Activated naive CD8-positive, alpha-beta T cell treated with anti-CD3 and anti-CD28 coated beads, Interleukin-2, amount 10 ng/mL, durations not matched to agents 7 days and 5 days (primary cell): ENCODE measurements at regions not wholly inside any gene's neighbourhood (a gene's known extent, or its start where the extent isn't known, plus 50 kb on each side); places are given as distances from the start of the nearest gene placed in this dataset.
"Not testable (repeated sequence)": the region's sequence is repeated elsewhere in the genome, so short reads cannot be mapped to it uniquely, and the experiment has no call there.

Source experiments
- ATAC-seq: fragments of 150-1000 bp; cut with Tn5 transposase; one replicate; pipeline ENCODE4 v1.10.0; 2021; ENCODE audit warnings: low read depth, moderate library complexity
- POLR2A ChIA-PET: fragments of 350-600 bp; sonication (Branson Sonifier 250); formaldehyde crosslinking; loops from one replicate; lab custom pipeline; 2021; ENCODE audit warnings: antibody characterized with exemption; lab: Charles Lee
- DNase-seq: peaks from one replicate; pipeline ENCODE4 v3.0.0; 2021
- H3K27ac Mint-ChIP-seq: one replicate; pipeline ENCODE4 v1.8.0; 2022; ENCODE audit warnings: mild to moderate bottlenecking, mixed read lengths
- H3K27me3 Mint-ChIP-seq: one replicate; pipeline ENCODE4 v1.8.0; 2022; ENCODE audit warnings: mild to moderate bottlenecking, moderate library complexity, mixed read lengths
- H3K36me3 Mint-ChIP-seq: one replicate; pipeline ENCODE4 v1.8.0; 2021; ENCODE audit warnings: mild to moderate bottlenecking, mixed read lengths
- H3K4me1 Mint-ChIP-seq: one replicate; pipeline ENCODE4 v1.8.0; 2021; ENCODE audit warnings: mixed read lengths
- H3K4me3 Mint-ChIP-seq: one replicate; pipeline ENCODE4 v1.8.0; 2022; ENCODE audit warnings: mild to moderate bottlenecking, moderate library complexity, mixed read lengths
- H3K9me3 Mint-ChIP-seq: one replicate; pipeline ENCODE4 v1.8.0; 2021; ENCODE audit warnings: mixed read lengths

DNA sequence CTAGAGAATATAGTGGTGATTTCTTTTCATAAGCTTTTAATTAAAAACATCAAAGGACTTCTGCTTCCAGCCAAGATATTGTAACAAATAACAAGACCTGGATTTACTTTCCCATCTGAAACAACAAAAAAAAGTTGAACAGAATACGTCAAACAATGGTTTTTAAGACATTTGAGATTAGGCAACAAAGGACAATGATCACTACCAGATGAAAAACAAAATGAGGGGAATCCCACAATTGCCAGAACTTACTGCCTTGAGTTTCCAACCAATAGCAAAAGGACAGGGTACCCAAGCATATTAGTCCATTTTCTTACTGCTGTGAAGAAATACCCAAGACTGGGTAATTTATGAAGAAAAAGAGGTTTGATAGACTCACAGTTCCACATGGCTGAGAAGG lies 341.4 kb upstream of the INTU start:
- ATAC-seq (no peak), DNase-seq (no peak)
- no peak overlapping the region for H3K4me3 Mint-ChIP-seq
- no peaks in the 10 kb centered on the region for H3K36me3 Mint-ChIP-seq
- no peaks in the 10 kb centered on the region for H3K4me1 Mint-ChIP-seq
- peaks cover 4% of the 10 kb centered on the region for H3K9me3 Mint-ChIP-seq
- no peak overlapping the region for H3K27ac Mint-ChIP-seq
- POLR2A ChIA-PET = no interaction called here
- no peaks in the 10 kb centered on the region for H3K27me3 Mint-ChIP-seq

DNA sequence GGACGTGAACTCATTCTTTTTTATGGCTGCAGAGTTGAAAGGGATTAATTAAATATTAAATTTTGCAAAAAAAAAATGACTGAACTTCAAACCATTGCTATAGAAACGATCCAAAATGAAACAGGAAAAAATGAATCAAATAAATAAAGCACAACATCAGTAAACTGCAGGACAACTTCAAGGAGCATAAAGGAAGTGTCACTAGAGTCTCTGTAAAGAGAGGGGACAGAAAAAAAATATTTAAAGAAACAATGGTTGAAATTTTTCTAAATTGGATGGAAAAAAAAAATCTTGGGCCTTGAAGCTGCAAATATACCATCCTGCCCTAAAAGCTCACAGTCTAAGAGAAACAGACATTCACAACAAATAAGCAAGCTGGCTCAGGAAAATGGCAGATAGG lies 339.3 kb upstream of the INTU start:
- POLR2A ChIA-PET = no interaction called here
- ATAC-seq (no peak), DNase-seq (no peak)
- Mint-ChIP-seq H3K9me3 (peaks cover 11% of the 10 kb centered on the region), H3K4me1 (no peaks in the 10 kb centered on the region), H3K27me3 (no peaks in the 10 kb centered on the region), H3K36me3 (no peaks in the 10 kb centered on the region), H3K4me3 (no peak overlapping the region), H3K27ac (no peak overlapping the region)

DNA sequence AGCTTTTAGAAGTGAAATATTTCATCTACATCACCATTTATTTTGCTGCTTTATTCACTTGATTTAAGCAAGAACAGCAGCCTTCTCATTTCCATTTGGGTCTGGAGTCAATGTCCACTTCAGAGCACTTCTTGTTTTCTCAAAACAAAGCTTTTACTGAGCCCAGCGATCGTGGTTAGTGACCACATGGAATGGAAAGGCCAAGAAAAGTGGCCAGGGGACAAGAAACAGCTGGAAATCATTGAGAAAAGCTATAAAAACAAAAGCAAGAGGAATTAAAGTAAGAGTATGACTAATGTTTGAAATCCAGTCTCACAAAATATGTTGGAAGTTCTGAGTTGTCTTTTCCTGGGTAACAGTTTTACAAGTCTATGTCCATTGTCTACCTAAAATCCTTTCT lies 328.4 kb upstream of the INTU start:
- Mint-ChIP-seq H3K27ac (no peak overlapping the region), H3K9me3 (peaks cover 4% of the 10 kb centered on the region), H3K36me3 (no peaks in the 10 kb centered on the region), H3K4me3 (no peak overlapping the region), H3K4me1 (no peaks in the 10 kb centered on the region), H3K27me3 (no peaks in the 10 kb centered on the region)
- POLR2A ChIA-PET = no interaction called here
- DNase-seq (no peak), ATAC-seq (no peak)

DNA sequence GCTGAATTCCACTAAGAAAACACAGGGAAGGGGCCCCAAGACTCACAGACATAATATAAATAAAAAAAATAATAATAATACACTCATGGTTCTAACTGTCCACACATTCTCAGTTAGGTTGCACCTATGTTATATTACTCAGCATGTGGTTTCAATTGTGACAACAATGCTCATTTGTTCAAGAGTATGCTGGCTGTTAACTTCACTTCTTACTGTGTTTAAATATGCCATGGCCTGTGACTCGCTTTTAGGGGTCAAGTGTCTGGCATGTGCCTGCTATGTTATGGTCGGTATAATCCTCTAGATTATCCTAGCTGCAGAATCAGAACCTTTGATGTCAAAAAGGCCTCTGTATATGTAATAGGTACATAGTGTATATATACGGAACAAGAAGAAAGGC lies 324.8 kb upstream of the INTU start:
- Mint-ChIP-seq H3K36me3 (no peaks in the 10 kb centered on the region), H3K4me3 (no peak overlapping the region), H3K4me1 (no peaks in the 10 kb centered on the region), H3K27me3 (no peaks in the 10 kb centered on the region), H3K9me3 (peaks cover 11% of the 10 kb centered on the region), H3K27ac (no peak overlapping the region)
- DNase-seq (no peak), ATAC-seq (no peak)
- POLR2A ChIA-PET = no interaction called here

DNA sequence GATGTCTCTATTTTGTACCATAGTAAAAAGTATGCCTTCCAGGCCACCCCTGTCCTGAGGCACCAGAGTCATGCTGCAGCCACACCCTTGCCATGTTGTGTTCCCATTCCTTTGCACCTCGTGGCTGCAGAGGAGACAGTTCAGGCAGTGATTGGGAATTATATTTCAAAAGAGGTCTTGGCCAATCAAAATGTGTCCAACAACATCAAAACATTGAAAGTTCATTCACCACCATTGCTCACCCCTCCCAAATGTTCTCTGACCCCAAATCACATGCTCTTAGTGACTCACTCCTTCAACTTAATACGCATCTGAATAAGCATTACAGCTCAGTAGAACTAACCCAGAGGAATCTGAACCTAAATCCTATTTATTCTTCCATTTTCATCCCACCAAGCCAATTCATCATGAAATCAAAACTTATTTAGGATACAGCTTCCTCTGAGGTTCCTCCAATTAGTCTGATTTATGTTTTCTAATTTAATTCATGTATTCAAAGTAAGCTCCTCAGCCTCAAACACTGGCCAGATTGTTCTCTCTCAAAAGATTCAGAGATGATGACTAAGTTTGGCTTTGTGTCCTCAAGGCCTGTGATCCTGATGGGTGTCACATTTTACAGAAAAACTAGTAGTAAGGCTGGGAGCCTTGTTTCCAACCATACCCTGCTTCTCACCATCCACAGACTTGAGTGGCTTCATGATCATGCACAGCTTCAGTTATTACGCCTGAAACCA lies 323.2 kb upstream of the INTU start:
- no peaks in the 10 kb centered on the region for H3K36me3 Mint-ChIP-seq
- H3K9me3 Mint-ChIP-seq = peaks cover 18% of the 10 kb centered on the region
- ATAC-seq = no peak
- POLR2A ChIA-PET = no interaction called here
- H3K4me1 Mint-ChIP-seq = no peaks in the 10 kb centered on the region
- H3K27me3 Mint-ChIP-seq = no peaks in the 10 kb centered on the region
- no peak overlapping the region for H3K4me3 Mint-ChIP-seq
- H3K27ac Mint-ChIP-seq = no peak overlapping the region
- no peak for DNase-seq

DNA sequence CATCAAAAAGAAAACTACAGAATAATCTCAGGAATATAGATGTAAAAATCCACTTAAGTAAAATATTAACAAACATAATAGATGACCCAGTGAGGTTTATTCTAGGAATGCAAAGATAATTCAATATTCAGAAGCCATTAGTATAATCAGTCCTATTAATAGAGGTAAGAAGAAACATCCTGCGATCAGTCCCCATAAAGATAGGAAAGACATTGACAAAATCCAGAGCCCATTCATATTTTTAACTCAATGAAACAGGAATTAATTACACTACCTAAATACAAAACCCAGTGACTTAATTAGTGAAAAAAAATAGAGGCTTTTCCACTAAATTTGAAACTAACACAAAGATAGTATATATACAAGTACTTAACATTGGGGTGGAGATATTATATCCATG lies 321.4 kb upstream of the INTU start:
- POLR2A ChIA-PET = no interaction called here
- H3K27ac Mint-ChIP-seq = no peak overlapping the region
- no peaks in the 10 kb centered on the region for H3K27me3 Mint-ChIP-seq
- DNase-seq = no peak
- no peak for ATAC-seq
- no peaks in the 10 kb centered on the region for H3K4me1 Mint-ChIP-seq
- no peaks in the 10 kb centered on the region for H3K36me3 Mint-ChIP-seq
- peaks cover 19% of the 10 kb centered on the region for H3K9me3 Mint-ChIP-seq
- H3K4me3 Mint-ChIP-seq = no peak overlapping the region

DNA sequence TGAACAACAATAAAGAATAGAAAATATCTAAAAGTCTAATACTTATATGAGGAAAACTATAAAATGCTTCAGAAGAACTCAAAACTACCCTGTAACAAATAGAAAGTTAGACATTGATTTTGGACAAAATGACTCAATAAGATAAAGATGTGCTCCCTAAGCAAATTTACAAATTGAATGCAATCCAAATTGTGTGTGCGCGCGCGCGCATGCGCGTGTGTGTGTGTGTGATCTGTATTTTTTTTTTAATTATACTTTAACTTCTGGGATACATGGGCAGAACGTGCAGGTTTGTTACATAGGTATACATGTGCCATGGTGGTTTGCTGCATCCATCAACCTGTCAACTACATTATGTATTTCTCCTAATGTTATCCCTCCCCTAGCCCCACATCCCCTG lies 320.8 kb upstream of the INTU start:
- Mint-ChIP-seq H3K4me1 (no peaks in the 10 kb centered on the region), H3K27ac (no peak overlapping the region), H3K27me3 (no peaks in the 10 kb centered on the region), H3K4me3 (no peak overlapping the region), H3K9me3 (peaks cover 17% of the 10 kb centered on the region), H3K36me3 (no peaks in the 10 kb centered on the region)
- no peak for ATAC-seq
- DNase-seq = no peak
- POLR2A ChIA-PET = no interaction called here

DNA sequence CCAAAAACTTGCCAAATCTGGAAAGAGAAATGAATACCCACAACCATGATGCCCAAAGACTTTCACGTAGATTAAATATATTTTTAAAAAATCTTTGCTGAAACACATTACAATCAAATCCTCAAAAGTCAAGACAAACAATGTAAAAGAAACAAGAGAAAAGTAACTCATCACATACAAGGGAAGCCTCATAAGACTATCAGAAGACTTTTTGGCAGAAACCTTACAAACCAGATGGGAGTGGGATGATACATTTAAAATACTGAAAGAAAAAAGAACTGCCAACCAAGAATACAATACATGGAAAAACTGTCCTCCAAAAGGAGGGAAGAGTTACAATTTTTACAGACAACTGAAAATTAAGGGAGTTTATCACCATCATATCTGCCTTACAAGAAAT lies 319.0 kb upstream of the INTU start:
- Mint-ChIP-seq H3K9me3 (peaks cover 17% of the 10 kb centered on the region), H3K36me3 (no peaks in the 10 kb centered on the region), H3K27me3 (no peaks in the 10 kb centered on the region), H3K27ac (no peak overlapping the region), H3K4me1 (no peaks in the 10 kb centered on the region), H3K4me3 (no peak overlapping the region)
- POLR2A ChIA-PET = no interaction called here
- no peak for DNase-seq
- no peak for ATAC-seq

DNA sequence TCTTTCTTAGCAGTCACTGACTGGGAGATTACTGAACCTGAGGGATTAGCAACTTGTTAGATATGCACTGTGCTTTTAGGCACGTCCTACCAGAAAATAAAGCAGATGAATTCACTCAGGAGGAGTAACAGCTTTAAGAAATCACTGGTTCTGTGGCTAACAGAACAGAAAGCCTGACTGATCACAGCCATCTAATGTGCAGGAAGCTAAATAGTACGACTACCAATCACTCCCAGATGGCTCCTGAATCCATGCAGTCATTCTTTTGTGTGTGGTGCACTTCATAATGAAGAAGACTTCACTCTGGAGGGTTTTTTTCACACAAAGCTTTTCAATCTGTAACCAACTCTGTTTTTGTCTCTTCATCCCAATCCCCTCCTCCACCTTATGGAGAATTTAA lies 305.3 kb upstream of the INTU start:
- peaks cover 5% of the 10 kb centered on the region for H3K9me3 Mint-ChIP-seq
- no peak for ATAC-seq
- no peak overlapping the region for H3K27ac Mint-ChIP-seq
- no peaks in the 10 kb centered on the region for H3K36me3 Mint-ChIP-seq
- POLR2A ChIA-PET = no interaction called here
- DNase-seq = no peak
- no peak overlapping the region for H3K4me3 Mint-ChIP-seq
- no peaks in the 10 kb centered on the region for H3K27me3 Mint-ChIP-seq
- no peaks in the 10 kb centered on the region for H3K4me1 Mint-ChIP-seq

DNA sequence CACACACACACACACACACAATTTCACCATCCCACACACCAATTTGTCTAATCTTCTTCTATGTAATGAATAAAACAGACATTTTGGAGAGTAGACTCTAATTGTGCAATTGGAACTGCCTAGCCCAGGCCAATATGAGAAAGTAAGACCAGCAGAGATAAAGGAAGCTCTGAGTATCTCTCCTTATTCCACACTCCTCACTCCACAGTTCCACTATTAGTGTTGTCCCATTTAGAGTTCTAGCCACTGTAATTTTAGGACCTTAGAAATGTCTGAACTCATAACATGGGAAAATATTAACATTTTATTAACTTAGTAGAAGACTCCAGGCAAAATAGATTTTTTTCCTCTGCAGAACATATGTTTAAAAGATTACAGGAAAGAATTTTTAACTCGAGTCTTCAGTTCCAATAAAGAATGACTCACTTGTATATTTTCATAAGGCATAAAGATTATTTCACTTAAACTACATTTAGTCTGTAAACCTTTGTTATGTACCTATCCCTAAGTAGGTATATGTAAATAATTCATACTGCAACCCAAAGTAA lies 297.6 kb upstream of the INTU start:
- DNase-seq = no peak
- Mint-ChIP-seq H3K4me1 (no peaks in the 10 kb centered on the region), H3K27me3 (no peaks in the 10 kb centered on the region), H3K27ac (no peak overlapping the region), H3K36me3 (no peaks in the 10 kb centered on the region), H3K4me3 (no peak overlapping the region), H3K9me3 (no peaks in the 10 kb centered on the region)
- POLR2A ChIA-PET = no interaction called here
- no peak for ATAC-seq

DNA sequence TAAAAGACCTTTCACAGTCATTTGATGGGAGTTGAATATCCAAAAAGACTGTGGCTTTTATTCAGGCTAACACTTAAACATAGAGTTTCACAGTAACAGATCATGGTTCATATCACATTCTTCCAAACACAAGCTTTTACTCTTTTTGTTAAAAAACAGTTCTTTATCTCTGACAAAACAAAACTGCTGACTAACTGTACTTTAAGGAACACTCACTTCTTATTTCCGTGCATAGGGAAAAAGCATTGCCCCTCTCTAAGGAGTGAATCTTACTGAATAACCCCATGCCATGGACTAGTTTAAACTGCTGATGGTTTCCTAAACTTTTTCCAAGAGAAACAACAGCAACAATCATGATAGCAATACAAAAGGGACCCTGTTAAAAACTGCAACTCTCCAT lies 297.0 kb upstream of the INTU start:
- DNase-seq = no peak
- H3K27ac Mint-ChIP-seq = no peak overlapping the region
- ATAC-seq = no peak
- no peaks in the 10 kb centered on the region for H3K4me1 Mint-ChIP-seq
- no peaks in the 10 kb centered on the region for H3K27me3 Mint-ChIP-seq
- no peaks in the 10 kb centered on the region for H3K9me3 Mint-ChIP-seq
- H3K36me3 Mint-ChIP-seq = no peaks in the 10 kb centered on the region
- no peak overlapping the region for H3K4me3 Mint-ChIP-seq
- POLR2A ChIA-PET = no interaction called here

DNA sequence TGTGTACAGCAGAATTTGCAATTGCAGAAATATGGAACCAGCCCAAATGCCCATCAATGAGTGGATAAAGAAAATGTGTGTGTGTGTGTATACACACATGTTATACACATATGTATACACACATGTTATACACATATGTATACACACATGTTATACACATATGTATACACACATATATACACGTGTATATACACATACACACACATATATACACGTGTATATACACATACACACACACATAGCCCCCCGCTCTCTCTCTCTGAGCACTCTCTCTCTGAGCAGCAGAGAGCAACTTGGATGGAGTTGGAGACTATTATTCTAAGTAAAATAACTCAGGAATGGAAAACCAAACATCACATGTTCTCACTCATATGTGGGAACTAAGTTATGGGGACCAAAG lies 289.6 kb upstream of the INTU start:
- H3K4me1 Mint-ChIP-seq, H3K27me3 Mint-ChIP-seq, DNase-seq, H3K4me3 Mint-ChIP-seq, H3K27ac Mint-ChIP-seq, POLR2A ChIA-PET, H3K36me3 Mint-ChIP-seq, H3K9me3 Mint-ChIP-seq, ATAC-seq: not testable (repeated sequence)

DNA sequence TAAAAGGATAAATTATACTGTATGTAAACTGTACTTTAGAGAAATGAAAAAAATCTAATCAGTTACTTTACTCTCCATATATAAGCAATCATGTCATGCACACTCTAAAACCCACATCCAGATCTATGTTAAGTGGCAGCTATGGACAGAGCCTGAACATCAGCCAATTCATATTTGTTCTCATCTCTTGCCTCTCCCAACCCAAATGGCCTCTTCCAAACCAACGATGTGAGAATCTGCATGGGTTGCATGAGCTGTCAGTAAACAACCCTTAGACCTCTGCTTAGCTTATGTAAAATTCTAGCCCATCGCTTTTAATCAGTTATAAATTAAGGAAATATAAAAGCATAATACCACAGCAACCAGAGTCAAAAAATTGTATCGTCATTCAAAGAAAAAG lies 288.7 kb upstream of the INTU start:
- no peaks in the 10 kb centered on the region for H3K4me1 Mint-ChIP-seq
- no peaks in the 10 kb centered on the region for H3K36me3 Mint-ChIP-seq
- H3K4me3 Mint-ChIP-seq = no peak overlapping the region
- no peak overlapping the region for H3K27ac Mint-ChIP-seq
- no peak for ATAC-seq
- no peak for DNase-seq
- H3K9me3 Mint-ChIP-seq = no peaks in the 10 kb centered on the region
- POLR2A ChIA-PET = no interaction called here
- no peaks in the 10 kb centered on the region for H3K27me3 Mint-ChIP-seq

DNA sequence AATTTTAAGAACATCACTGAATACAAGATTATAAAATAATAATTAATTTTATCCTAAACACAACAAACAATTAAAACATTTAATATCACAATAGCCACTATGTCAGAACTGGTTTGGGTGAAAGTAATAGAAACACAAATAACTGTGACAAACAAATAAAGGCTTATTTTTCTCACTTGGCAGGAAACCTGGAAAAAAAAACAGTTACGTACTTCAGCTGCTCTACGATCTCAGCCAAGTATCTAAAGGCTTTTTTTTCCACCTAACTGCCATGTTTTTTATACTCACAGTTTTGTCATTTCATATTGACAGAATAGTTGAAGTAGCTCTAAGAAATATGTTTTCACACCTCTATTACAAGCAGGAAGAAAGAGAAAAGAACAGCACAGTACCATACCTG lies 284.8 kb upstream of the INTU start:
- H3K9me3 Mint-ChIP-seq = peaks cover 3% of the 10 kb centered on the region
- no peak overlapping the region for H3K4me3 Mint-ChIP-seq
- ATAC-seq (no peak), DNase-seq (no peak)
- H3K27me3 Mint-ChIP-seq = no peaks in the 10 kb centered on the region
- H3K36me3 Mint-ChIP-seq = no peaks in the 10 kb centered on the region
- no peak overlapping the region for H3K27ac Mint-ChIP-seq
- POLR2A ChIA-PET = no interaction called here
- H3K4me1 Mint-ChIP-seq = no peaks in the 10 kb centered on the region
